Loucy (cell line): ENCODE measurements at regions not wholly inside any gene's neighbourhood (a gene's known extent, or its start where the extent isn't known, plus 50 kb on each side); places are given as distances from the start of the nearest gene placed in this dataset.
A peak's percentile ranks its signal among the peaks of the same experiment; 100 is the strongest.

Source experiments
- H2AFZ ChIP-seq: fragments of 200-600 bp; sonication (generic); 2 replicates; pipeline ENCODE4 v1.6.0; 2016; ENCODE audit warnings: antibody characterized with exemption, mild to moderate bottlenecking, low read length, moderate library complexity
- H3F3A ChIP-seq: fragments of 200-600 bp; 2 replicates; pipeline ENCODE4 v1.6.0; 2016; ENCODE audit warnings: antibody characterized with exemption, low read depth, mild to moderate bottlenecking
- H3K27me3 ChIP-seq: fragments of 200-600 bp; sonication (generic); 2 replicates; pipeline ENCODE4 v1.6.1; 2014; ENCODE audit warnings: low read length, mild to moderate bottlenecking; ENCODE audit not compliant: insufficient read depth, poor library complexity, severe bottlenecking
- H3K36me3 ChIP-seq: fragments of 200-600 bp; sonication (generic); 2 replicates; pipeline ENCODE4 v1.6.1; 2016; ENCODE audit warnings: low read length; ENCODE audit not compliant: insufficient read depth
- H3K4me1 ChIP-seq: fragments of 200-600 bp; sonication (generic); 2 replicates; pipeline ENCODE4 v1.5.1; 2014; ENCODE audit warnings: low read length, mild to moderate bottlenecking; ENCODE audit not compliant: insufficient read depth, poor library complexity, severe bottlenecking
- H3K4me2 ChIP-seq: fragments of 200-600 bp; sonication (generic); 2 replicates; pipeline ENCODE4 v1.6.0; 2014; ENCODE audit warnings: antibody characterized with exemption, low read length, low read depth, mild to moderate bottlenecking; ENCODE audit not compliant: poor library complexity, severe bottlenecking
- H3K4me3 ChIP-seq: fragments of 200-600 bp; sonication (generic); 2 replicates; pipeline ENCODE4 v1.5.1; 2014; ENCODE audit warnings: low read length, mild to moderate bottlenecking, mixed read lengths; ENCODE audit not compliant: poor library complexity, severe bottlenecking
- H3K79me2 ChIP-seq: fragments of 200-600 bp; sonication (generic); 2 replicates; pipeline ENCODE4 v1.6.1; 2014; ENCODE audit warnings: low read length; ENCODE audit not compliant: insufficient read depth
- H3K9ac ChIP-seq: fragments of 200-600 bp; sonication (generic); 2 replicates; pipeline ENCODE4 v1.6.0; 2014; ENCODE audit warnings: mild to moderate bottlenecking, low read depth, low read length, moderate library complexity; ENCODE audit not compliant: poor library complexity, severe bottlenecking
- H3K9me2 ChIP-seq: fragments of 200-600 bp; sonication (generic); replicated peaks from 2 replicates; pipeline ENCODE4 v1.6.1; 2016; ENCODE audit warnings: low read depth, low read length, mixed read lengths
- H3K9me3 ChIP-seq: fragments of 200-600 bp; sonication (generic); 2 replicates; pipeline ENCODE4 v1.6.1; 2014; ENCODE audit warnings: mild to moderate bottlenecking, antibody characterized with exemption, low read length, low read depth; ENCODE audit not compliant: insufficient read depth
- H4K20me1 ChIP-seq: fragments of 200-600 bp; sonication (generic); 2 replicates; pipeline ENCODE4 v1.6.0; 2014; ENCODE audit warnings: antibody characterized with exemption, low read length, mild to moderate bottlenecking; ENCODE audit not compliant: insufficient read depth, poor library complexity, severe bottlenecking
- CTCF ChIP-seq: fragments of 200-600 bp; sonication (generic); conservative IDR thresholded peaks from 2 replicates; pipeline ENCODE4 v1.5.1; 2014; ENCODE audit warnings: mild to moderate bottlenecking, antibody characterized with exemption, low read length
- EZH2phosphoT487 ChIP-seq: fragments of 200-600 bp; IDR thresholded peaks from 2 replicates; pipeline ENCODE4 v1.6.1; 2018; ENCODE audit warnings: antibody characterized with exemption, mild to moderate bottlenecking, moderate library complexity, borderline replicate concordance

- Histone ChIP-seq H3K9me2 (no peaks in the 10 kb centered on the region), H4K20me1 (no peaks in the 10 kb centered on the region), H3K9ac (peak overlapping the region; percentile 24), H3K4me3 (no peak overlapping the region), H3K79me2 (no peaks in the 10 kb centered on the region), H3K4me1 (peaks cover 49% of the 10 kb centered on the region), H3K27me3 (no peaks in the 10 kb centered on the region), H3K36me3 (no peaks in the 10 kb centered on the region), H3K4me2 (peak overlapping the region; percentile 34), H3F3A (no peaks in the 10 kb centered on the region), H3K9me3 (no peaks in the 10 kb centered on the region), H2AFZ (no peak overlapping the region)
- TF ChIP-seq EZH2phosphoT487: no peak
- TF ChIP-seq CTCF: no peak
Measured at GRCh38 chr6:14786455-14786854, 459.4 kb upstream of the JARID2 start.

- Histone ChIP-seq H3K4me3 (no peak overlapping the region), H3F3A (no peaks in the 10 kb centered on the region), H3K4me2 (peak overlapping the region; percentile 34), H3K9me2 (no peaks in the 10 kb centered on the region), H3K9ac (no peak overlapping the region), H3K4me1 (peaks cover 57% of the 10 kb centered on the region), H2AFZ (no peak overlapping the region), H3K27me3 (no peaks in the 10 kb centered on the region), H4K20me1 (no peaks in the 10 kb centered on the region), H3K36me3 (no peaks in the 10 kb centered on the region), H3K79me2 (no peaks in the 10 kb centered on the region), H3K9me3 (no peaks in the 10 kb centered on the region)
- no peak for TF ChIP-seq EZH2phosphoT487
- TF ChIP-seq CTCF: no peak
Measured at GRCh38 chr6:14787250-14787649, 458.6 kb upstream of the JARID2 start.

GRCh38 chr6:14787677-14788076, 458.2 kb upstream of the JARID2 start:
- no peak for TF ChIP-seq EZH2phosphoT487
- TF ChIP-seq CTCF: peak; percentile 32; the same call in 1 of the 2 replicates
- no peaks in the 10 kb centered on the region for H3K9me2 ChIP-seq
- no peaks in the 10 kb centered on the region for H3K79me2 ChIP-seq
- no peaks in the 10 kb centered on the region for H3K36me3 ChIP-seq
- H3K9ac ChIP-seq: no peak overlapping the region
- no peaks in the 10 kb centered on the region for H3K9me3 ChIP-seq
- no peak overlapping the region for H3K4me3 ChIP-seq
- H4K20me1 ChIP-seq: no peaks in the 10 kb centered on the region
- peaks cover 62% of the 10 kb centered on the region for H3K4me1 ChIP-seq
- H3K4me2 ChIP-seq: peak overlapping the region; percentile 34
- H3F3A ChIP-seq: no peaks in the 10 kb centered on the region
- H2AFZ ChIP-seq: no peak overlapping the region
- H3K27me3 ChIP-seq: no peaks in the 10 kb centered on the region
